GM19351 (cell line): ENCODE measurements at regions not wholly inside any gene's neighbourhood (a gene's known extent, or its start where the extent isn't known, plus 50 kb on each side); places are given as distances from the start of the nearest gene placed in this dataset.
"Not testable (repeated sequence)": the region's sequence is repeated elsewhere in the genome, so short reads cannot be mapped to it uniquely, and the experiment has no call there.

Experiments used
- ATAC-seq: cut with Tn5 transposase; IDR thresholded peaks from one replicate; pipeline ENCODE4 v1.9.1; 2021; ENCODE audit warnings: mild to moderate bottlenecking, moderate library complexity; ENCODE audit not compliant: unreplicated experiment

DNA sequence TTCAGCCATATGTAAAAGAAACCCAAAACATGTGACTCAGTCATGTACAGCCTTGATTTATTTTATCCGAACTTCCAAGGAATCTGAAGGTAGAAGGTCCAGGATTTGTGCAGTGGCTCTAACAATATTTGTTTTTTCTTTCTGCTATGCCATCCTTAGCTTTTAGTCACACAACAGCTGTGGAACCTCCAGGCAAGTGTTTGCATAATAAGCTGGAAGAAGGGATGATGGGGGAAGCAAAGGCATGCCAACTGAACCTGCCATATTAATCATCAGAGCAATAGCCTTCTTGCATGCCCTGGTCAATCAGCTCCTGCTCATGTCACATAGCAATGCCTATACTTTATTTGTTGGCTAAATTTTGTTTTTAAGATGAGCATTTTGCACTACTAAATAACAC, 444.7 kb upstream of the ARPP21 start:
- ATAC-seq, result no peak

DNA sequence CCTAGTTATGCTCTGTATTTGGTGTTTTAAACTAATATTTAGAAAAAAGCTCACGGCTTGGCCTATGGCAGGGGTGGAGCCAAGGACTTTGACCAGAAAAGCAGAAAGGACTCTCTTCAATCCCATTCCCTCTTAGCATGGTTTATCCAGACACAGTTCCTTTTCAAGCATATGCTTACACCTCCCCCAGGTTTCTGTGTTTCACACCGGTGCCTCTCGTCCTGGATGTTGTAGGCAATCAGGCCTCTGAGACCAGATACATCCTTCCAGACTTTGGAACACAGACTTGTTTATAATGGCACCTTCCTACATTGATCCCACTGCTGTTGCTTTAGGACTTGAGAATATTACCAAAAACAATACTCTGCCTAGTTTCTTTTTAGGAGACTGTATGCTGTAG, 440.5 kb upstream of the ARPP21 start:
- ATAC-seq, result no peak

DNA sequence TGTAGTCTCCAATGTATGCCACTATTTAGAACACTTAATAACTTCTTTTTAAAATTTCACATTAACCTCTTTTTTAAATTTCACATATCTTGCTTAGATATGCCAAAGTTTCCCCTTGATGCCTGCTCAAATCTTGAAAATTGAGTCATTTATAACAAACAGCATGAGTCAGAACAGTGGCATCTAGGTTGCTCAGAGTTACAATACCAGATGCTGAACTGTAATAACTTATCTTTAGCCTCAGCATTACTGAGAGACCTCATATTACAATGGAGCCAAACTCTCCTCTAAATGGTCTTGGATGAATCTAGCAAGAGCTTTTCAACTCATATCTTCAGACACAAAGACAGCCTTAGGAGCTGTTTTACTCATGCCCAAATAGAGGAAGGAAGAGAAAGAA, 439.3 kb upstream of the ARPP21 start:
- no peak for ATAC-seq

DNA sequence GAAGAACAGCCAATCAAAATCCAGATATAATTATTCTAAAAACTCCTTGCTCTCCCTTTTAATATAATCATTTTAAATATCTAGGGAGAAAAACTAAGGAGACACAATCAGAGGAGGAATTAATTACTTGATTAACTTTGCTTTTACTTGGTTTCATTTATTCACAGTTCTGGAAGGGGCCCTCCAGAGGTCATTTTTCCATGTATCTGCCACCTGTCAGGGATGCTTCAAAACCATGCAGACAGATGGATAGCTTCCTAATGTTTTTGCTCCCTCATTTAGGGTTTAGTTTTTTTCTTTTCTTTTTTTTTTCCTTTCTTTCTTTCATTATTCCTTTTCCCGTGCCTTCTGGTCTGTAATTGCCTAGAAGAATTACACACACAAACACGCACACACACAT, 438.1 kb upstream of the ARPP21 start:
- no peak for ATAC-seq

DNA sequence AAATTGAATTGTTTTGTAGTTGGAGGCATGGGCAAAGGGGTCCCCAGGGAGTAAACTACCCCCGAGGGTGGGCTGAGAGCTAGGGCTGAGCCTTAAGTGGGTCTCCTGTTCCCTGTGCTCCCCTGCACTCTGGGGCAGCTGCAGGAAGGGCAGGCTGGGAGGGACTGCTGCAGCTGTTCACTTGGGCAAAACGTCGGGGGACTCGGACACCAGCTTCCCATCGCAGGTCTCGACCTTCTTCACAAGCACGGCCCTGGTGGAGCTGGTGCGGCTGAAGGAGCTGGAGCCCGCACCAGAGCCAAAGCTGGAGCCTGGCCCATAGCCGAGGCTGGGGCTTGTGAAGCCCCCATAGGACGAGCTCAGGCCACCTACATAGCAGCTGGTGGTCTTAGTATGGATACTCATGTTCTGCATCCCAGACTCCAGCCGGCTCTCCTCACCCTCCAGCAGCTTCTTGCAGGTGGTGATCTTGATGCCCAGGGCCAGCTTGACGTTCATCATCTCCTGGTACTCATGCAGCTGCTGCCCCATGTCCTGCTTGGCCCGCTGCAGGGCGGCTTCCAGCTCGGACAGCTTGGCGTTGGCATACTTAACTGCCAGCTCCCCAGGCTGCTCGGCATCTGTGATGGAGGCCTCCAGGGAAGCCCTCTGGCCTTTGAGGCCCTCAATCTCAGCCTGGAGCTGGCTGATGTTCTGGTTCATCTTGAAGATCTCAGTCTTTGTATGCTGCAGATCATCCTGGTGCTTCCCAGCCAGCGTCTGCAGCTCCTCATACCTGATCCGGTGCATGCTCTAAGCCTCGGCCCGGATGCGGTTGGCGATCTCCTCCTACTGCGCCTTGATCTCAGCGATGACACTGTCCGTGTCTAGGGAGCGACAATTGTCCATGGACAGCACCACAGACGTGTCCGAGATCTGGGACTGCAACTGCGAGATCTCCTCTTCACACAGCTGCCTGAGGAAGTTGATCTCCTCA, 423.5 kb upstream of the ARPP21 start:
- ATAC-seq, result no peak

DNA sequence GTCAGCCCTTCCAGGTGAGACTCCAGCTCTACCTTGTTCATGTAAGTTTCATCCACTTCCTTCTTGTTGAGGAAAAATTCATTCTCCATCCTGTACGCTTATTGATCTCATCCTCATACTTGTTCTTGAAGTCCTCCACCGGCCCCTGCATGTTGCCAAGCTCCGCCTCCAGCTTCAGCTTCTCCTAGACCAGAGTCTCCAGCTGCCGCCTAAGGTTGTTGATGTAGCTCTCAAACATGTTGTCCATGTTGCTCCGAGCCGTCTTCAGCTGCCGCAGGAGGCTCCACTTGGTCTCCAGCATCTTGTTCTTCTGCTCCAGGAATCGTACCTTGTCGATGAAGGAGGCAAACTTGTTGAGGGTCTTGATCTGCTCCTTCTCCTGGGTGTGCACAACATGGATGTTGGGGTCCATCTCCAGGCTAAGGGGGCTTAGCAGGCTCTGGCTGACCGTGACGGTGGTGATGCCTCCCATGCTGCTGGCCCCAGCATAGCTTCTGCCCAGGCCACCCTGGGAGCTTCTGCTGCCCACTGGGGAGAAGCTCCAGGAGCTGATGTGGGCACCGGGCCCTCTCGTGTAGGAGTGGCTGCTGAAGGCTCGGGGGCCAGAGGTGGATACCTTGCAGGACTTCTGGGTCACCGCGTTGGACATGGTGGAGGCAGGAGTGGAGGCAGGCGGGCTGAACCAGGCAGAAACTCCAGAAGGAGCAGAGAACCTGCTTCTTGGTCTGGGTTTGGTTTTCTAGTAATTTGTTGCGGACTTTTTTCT, 422.6 kb upstream of the ARPP21 start:
- ATAC-seq, result no peak

DNA sequence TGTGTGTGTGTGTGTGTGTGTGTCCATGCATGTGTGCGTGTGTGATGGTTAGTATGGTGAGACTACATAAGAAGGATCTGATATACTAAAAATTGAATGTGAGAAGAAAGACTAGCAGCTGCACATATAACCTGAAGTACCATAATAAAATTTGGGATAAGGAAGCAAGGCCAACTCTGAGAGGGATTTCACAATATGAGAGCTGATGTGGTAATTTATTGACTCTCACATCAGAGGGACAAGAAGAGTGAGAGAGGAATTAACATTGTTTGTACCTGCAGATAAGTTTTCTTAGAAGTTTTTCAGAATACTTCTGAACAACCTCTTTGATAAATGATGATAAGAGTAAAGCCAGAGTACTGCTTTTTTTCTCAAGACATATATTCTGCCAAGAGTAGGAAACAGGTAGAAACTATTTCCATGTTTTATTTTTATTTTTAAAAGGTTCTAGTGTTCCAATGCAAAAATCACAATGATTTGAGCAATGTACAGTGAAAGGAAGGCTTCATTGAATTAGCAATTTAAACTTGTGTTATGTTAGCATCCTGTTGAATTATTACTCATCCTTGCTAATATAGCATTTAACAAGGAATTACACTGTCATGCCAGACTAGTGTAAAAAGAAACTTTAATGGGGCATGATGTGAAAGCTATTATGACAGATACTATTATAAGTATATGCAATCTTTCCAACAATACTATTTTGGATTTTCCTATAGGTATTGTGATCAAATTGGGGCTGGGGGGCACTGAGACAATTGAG, 415.5 kb upstream of the ARPP21 start:
- no peak for ATAC-seq

DNA sequence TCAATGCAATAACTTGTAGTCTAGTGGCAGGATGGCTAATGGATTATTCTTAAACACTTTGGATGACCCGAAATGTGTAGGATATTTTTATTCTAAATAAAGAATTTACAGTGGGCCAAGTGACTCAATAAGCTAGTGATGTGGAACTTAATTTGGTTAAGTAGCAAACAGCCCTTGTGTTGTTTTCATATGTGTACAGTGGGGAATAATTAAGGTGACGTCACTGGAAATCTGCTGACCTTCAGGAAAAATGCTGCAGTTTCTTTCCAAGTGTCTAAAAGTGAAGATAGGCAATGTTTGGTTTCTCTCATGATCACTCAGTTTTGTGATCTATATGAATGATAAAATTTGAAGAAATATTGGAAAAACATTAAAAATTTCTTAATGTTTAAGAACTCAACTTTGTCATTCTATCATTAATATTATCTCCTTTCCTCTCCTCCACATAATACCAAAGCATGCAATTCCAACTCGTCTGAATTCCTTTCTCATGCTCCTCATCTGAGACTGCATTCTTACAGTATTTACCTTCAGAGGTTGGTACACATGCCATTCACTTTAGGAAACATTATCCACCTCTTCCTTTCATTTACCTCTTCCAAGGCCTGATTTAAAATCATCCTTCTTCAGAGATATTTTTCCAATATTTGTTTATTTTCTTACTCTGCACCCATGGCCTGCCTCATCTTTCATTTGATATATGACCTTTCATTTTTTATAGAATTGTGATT, 414.6 kb upstream of the ARPP21 start:
- ATAC-seq, result no peak

DNA sequence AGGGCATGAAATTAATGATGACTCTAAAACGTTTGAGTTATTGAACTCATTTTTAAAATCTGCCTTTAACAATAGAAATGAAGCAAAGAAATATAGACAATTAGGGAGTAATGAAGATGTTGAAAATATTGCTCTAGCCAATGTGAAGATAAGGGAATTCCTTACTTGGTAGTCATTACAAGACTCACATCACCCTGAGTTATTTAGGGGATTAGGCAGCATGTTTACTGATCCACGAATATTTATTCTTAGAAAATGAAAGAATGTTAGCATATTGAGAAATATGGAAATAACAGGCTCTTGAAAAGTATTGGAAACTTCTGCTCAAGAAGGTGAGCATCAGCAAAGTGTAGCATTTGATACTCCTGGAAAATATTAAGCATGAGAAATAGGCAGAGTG, 398.1 kb upstream of the ARPP21 start:
- ATAC-seq, result no peak

DNA sequence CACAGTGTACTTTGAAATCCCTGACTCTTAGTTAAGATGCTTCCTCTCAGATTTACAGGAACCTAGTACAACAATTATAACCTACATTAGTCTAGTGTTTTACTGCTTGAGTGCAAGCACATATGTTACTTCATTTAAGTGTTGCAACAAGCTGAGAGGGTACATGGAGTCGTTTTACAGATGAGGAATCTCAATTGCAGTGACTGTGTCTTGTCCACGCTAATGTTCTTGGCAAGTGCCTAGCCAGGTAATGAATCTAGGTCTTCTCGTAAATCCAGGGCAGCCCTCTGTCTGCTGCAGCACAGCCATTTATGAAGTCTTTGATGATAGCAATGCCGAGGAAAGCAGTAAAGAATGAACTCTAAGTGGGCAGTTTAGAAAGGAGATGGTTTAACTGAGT, 384.4 kb upstream of the ARPP21 start:
- ATAC-seq, result no peak

DNA sequence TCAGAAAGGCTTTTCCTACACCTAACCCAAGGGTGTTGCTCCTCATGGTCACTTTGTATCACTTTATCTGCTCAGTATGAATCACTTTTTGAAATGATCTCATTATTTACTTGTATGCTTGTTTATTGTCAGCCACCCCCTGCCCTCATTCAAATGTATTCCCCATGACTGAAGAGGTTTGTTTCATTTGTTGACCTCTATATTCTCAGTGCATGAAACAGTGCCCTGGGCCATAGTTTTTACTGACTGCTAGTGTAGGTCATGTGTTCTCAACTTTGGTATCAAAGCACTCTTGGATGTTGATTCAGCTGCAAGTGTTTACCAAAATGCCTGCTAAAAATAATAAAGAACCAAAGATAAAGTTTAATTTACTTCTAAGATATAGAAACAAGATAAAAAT, 381.7 kb upstream of the ARPP21 start:
- ATAC-seq, result no peak

DNA sequence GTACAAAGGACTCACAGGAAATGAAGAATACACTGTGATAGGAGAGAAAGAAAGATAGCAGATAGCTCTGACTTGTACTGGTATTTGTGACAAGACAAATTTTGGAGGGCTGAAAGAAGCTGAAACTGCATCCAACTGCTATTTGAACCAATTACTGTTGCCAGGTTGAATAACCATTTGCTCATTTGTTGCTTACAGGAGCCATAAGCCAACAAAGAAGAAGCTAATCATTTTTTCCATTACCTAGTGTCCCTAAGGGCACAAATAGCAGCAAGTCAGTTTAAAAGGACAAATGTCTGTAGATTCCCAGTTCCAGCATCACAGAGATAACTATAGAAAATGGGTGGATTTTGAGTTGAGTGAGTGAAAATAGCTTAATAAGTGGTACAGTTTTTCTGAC, 376.9 kb upstream of the ARPP21 start:
- ATAC-seq, result no peak

DNA sequence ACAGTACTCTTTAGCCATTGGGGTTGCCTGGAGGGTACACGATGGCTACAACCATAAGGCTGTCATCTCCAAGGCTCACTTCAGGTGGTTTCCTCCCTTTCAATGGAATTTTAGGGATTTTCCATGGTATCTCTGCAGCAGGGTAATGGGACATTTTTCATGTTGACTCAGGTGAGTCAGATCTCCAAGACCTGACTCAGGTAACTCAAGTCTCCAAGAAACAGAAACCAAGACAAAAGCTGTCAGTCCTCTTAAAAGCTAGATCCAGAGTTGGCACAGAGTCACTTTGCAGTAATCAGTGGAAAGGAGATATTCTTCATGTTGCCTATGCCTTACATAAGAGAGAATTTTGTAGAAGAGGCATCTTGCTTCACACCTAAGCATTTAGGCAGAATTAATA, 375.8 kb upstream of the ARPP21 start:
- ATAC-seq, result no peak

DNA sequence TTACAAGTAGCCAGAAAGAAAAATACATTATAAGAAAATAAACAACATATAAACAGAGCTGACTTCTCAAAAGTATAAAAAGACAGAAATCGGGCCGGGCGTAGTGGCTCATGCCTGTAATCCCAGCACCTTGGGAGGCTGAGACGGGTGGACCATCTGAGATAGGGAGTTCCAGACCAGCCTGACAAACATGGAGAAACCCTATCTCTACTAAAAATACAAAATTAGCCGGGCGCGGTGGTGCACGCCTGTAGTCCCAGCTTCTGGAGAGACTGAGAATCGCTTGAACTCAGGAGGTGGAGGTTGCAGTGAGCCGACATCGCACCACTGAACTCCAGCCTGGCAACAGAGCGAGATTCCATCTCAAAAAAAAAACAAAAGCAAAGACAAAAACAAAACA, 373.3 kb upstream of the ARPP21 start:
- ATAC-seq, result not testable (repeated sequence)

DNA sequence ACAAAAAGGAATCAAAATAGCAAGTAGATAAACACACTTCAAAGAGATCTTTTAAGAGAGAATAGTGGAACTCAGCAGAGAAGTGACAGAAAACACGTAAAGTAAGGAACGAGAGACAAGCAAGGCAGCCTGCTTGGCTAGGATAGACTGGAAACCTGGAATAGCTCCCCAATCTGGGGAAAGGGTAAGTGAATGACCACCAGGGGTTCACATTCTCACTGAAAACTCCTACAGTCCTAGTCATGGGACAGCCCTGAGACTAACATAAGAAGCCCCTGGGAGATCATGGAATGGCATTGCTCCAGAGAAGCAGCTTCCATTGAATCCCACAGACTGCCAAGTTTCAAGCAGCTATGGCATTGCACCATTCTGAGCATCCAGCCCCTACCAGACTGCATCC, 363.6 kb upstream of the ARPP21 start:
- no peak for ATAC-seq

DNA sequence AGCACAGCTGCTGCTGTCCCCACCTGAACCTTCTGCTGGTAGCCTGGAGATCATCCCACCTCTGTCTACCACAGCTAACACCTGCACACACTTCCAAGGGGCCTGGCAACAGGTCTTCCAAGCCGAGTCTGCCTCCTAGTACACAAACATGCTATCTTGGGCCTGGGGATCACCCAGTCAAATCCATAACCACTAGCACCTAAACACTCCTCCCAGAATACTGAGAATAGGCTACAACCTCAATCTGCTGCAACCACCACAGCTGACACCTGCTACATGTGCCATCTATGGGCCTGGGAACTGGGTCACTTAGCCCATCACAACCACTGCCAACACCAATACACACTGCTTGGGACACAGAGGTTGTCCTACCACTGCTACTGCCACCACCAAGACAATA, 362.8 kb upstream of the ARPP21 start:
- ATAC-seq, result no peak

DNA sequence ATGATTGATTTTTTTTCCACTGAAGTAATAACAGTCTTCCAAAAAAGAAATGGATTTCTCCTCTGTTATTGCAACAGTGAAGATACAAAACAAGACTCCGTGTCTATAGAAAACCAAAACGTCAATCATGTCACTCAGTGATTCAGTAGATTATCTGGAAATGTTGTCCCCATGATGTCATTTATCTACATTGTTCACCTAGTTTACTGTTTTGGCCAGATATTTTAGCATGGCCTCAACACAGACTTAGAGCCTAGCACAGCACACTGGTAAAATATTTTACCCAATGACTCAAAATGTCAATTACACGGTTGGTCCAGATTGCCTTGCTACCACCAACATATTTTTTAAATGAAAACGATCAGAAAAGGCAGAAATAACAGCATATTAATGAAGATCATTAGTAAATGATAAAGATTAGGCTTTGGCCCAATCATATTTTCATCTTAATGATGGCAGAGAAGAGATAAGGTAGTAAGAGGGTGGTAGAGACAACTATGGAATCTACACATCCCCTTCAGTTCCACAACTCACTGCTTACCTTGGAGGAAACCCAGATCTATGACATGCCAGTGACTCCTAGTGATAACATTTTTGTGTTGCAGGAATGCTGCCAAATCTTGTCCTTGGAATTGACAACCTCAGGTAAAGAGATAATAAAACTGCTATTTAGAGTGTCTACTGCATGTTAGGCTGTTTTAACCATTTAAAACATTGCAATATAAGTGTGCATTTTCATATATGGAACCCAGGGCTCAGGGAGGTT, 347.7 kb upstream of the ARPP21 start:
- no peak for ATAC-seq

DNA sequence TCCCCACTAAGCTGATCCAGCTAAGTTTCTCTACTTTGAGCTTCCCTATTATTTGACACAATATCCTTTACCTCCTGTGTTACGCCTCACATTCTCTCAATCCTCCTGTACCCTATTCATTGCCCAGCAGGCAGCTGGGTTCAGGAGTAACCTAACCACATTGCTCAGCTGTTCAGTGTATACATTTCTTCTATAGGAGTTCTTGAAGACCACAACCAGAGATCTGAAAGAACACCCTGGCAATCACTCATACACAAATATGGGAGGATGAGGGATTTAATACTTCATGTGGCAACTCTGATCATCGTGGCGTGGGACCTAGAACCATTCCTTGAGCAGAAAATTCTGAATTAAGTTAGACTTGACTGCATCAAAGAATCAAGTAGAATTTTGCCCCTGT, 346.8 kb upstream of the ARPP21 start:
- no peak for ATAC-seq

DNA sequence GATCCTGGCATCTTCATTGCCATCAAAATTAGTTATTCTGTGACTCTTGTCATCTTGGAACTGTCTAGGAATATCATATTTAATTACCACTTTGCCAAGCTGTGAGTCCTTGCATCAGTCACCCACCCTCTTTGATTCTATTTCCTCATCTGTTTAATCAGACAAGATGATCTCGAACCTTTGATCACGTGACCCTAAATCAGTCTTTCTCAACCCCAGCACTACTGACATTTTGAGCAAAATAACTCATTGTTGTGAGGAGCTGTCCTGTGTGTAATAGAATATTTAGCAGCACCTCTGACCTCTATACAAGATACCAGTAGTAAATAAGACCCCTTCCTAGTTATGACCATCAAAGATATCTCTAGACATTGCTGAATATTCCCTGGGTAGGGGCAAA, 343.4 kb upstream of the ARPP21 start:
- ATAC-seq, result no peak

DNA sequence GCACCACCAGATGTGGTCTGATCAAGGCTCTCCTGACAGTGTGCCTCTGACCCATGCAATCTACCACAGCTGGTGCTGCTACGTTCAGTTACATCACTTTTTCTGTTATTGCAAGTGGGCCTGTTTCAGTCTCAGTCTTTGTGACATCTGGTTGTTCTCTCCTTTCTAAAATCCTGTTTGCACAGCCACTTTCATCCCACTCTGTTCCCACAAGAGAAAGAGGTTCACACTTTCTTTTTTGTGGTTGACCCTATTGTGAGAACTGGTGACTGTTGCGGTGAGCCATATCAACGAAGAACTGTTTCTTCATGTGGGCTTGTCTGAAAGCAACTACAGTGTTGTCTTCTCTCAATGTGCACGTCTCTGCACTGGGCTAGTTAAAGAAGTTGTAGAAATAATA, 342.8 kb upstream of the ARPP21 start:
- no peak for ATAC-seq
